HCT116 (cell line): ENCODE measurements at regions not wholly inside any gene's neighbourhood (a gene's known extent, or its start where the extent isn't known, plus 50 kb on each side); places are given as distances from the start of the nearest gene placed in this dataset.

Experiments used
- CEBPB ChIP-seq: IDR thresholded peaks from 2 replicates; pipeline ENCODE4 v1.6.1; 2012; ENCODE audit warnings: low read depth
- EGR1 ChIP-seq: IDR thresholded peaks from 2 replicates; pipeline ENCODE4 v1.6.1; 2012; ENCODE audit warnings: low read depth
- EZH2phosphoT487 ChIP-seq: fragments of 200-600 bp; IDR thresholded peaks from 2 replicates; pipeline ENCODE4 v1.6.1; 2018; ENCODE audit warnings: antibody characterized with exemption, borderline replicate concordance
- FOSL1 ChIP-seq: IDR thresholded peaks from 2 replicates; pipeline ENCODE4 v1.6.1; 2012; ENCODE audit warnings: low read depth
- JUND ChIP-seq: IDR thresholded peaks from 2 replicates; pipeline ENCODE4 v1.6.1; 2012
- POLR2A ChIP-seq: IDR thresholded peaks from 2 replicates; pipeline ENCODE4 v1.7.0; 2011; ENCODE audit warnings: borderline replicate concordance; ENCODE audit not compliant: insufficient read depth, insufficient read length; ENCODE audit errors: extremely low read depth
- POLR2AphosphoS5 ChIP-seq: IDR thresholded peaks from 2 replicates; pipeline ENCODE4 v1.6.1; 2011; ENCODE audit warnings: mild to moderate bottlenecking, low read depth, low read length, moderate library complexity
- YY1 ChIP-seq: IDR thresholded peaks from 2 replicates; pipeline ENCODE4 v1.6.1; 2011; ENCODE audit warnings: low read length, low read depth, moderate library complexity, mild to moderate bottlenecking; ENCODE audit not compliant: insufficient replicate concordance; ENCODE audit errors: extremely low read depth
- TF ChIP-seq, protein P1 (sequence below), 3 experiments: fragments of 200-600 bp in 1 of 3; sonication (generic) in 1 of 3; IDR thresholded peaks in 2 of 3; conservative IDR thresholded peaks in 1 of 3; 2 replicates each; pipeline ENCODE4 v1.5.1; 2012 to 2017; ENCODE audit warnings: low read depth in 2 of 3, low read length in 2 of 3, antibody characterized with exemption in 1 of 3, borderline replicate concordance in 1 of 3, control low read depth in 1 of 3, mild to moderate bottlenecking in 1 of 3, mixed read lengths in 1 of 3, mixed run types in 1 of 3, moderate library complexity in 1 of 3; ENCODE audit not compliant: insufficient read depth in 1 of 3
- TF ChIP-seq, protein P2 (sequence below): IDR thresholded peaks from 2 replicates; pipeline ENCODE4 v1.6.1; 2011; ENCODE audit warnings: mild to moderate bottlenecking, low read length, moderate library complexity; ENCODE audit not compliant: insufficient replicate concordance; ENCODE audit errors: extremely low read depth
- TF ChIP-seq, protein P3 (sequence below): IDR thresholded peaks from 2 replicates; pipeline ENCODE4 v1.6.1; 2012
- TF ChIP-seq, protein P4 (sequence below): IDR thresholded peaks from 2 replicates; pipeline ENCODE4 v1.6.1; 2012; ENCODE audit warnings: low read depth

DNA sequence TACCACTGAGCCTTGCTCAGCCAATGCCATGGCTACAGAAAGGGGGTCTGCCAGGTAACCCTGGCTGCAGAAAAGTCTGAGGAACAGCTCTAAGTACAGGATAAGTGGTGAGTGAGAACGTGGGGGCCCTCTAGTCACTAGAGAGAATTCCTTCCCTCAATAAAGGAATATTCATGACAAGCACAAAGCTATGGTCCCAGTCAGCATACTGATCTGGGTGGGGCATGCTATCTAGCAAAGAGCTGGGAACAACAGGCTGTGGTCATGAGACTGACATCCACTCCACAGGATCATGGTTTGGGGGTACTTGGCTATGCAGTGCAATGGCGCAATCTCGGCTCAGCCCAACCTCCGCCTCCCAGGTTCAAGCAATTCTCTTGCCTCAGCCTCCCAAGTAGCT, 140.4 kb downstream of the MTHFS start:
- TF ChIP-seq FOSL1 (no peak), JUND (no peak), EZH2phosphoT487 (no peak), POLR2A (no peak), POLR2AphosphoS5 (no peak), EGR1 (no peak), YY1 (no peak), CEBPB (no peak)
- TF ChIP-seq, protein P1, sequence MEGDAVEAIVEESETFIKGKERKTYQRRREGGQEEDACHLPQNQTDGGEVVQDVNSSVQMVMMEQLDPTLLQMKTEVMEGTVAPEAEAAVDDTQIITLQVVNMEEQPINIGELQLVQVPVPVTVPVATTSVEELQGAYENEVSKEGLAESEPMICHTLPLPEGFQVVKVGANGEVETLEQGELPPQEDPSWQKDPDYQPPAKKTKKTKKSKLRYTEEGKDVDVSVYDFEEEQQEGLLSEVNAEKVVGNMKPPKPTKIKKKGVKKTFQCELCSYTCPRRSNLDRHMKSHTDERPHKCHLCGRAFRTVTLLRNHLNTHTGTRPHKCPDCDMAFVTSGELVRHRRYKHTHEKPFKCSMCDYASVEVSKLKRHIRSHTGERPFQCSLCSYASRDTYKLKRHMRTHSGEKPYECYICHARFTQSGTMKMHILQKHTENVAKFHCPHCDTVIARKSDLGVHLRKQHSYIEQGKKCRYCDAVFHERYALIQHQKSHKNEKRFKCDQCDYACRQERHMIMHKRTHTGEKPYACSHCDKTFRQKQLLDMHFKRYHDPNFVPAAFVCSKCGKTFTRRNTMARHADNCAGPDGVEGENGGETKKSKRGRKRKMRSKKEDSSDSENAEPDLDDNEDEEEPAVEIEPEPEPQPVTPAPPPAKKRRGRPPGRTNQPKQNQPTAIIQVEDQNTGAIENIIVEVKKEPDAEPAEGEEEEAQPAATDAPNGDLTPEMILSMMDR (IDR thresholded peaks at IDR 0.05 in 2 of 3, conservative IDR thresholded peaks at IDR 0.05 in 1 of 3; ENCODE audit: borderline replicate concordance in 1 of 3, insufficient read depth in 1 of 3, low read depth in 2 of 3, low read length in 2 of 3): no peak
- TF ChIP-seq, protein P2, sequence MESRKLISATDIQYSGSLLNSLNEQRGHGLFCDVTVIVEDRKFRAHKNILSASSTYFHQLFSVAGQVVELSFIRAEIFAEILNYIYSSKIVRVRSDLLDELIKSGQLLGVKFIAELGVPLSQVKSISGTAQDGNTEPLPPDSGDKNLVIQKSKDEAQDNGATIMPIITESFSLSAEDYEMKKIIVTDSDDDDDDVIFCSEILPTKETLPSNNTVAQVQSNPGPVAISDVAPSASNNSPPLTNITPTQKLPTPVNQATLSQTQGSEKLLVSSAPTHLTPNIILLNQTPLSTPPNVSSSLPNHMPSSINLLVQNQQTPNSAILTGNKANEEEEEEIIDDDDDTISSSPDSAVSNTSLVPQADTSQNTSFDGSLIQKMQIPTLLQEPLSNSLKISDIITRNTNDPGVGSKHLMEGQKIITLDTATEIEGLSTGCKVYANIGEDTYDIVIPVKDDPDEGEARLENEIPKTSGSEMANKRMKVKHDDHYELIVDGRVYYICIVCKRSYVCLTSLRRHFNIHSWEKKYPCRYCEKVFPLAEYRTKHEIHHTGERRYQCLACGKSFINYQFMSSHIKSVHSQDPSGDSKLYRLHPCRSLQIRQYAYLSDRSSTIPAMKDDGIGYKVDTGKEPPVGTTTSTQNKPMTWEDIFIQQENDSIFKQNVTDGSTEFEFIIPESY: no peak
- TF ChIP-seq, protein P3, sequence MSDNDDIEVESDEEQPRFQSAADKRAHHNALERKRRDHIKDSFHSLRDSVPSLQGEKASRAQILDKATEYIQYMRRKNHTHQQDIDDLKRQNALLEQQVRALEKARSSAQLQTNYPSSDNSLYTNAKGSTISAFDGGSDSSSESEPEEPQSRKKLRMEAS: no peak
- TF ChIP-seq, protein P4, sequence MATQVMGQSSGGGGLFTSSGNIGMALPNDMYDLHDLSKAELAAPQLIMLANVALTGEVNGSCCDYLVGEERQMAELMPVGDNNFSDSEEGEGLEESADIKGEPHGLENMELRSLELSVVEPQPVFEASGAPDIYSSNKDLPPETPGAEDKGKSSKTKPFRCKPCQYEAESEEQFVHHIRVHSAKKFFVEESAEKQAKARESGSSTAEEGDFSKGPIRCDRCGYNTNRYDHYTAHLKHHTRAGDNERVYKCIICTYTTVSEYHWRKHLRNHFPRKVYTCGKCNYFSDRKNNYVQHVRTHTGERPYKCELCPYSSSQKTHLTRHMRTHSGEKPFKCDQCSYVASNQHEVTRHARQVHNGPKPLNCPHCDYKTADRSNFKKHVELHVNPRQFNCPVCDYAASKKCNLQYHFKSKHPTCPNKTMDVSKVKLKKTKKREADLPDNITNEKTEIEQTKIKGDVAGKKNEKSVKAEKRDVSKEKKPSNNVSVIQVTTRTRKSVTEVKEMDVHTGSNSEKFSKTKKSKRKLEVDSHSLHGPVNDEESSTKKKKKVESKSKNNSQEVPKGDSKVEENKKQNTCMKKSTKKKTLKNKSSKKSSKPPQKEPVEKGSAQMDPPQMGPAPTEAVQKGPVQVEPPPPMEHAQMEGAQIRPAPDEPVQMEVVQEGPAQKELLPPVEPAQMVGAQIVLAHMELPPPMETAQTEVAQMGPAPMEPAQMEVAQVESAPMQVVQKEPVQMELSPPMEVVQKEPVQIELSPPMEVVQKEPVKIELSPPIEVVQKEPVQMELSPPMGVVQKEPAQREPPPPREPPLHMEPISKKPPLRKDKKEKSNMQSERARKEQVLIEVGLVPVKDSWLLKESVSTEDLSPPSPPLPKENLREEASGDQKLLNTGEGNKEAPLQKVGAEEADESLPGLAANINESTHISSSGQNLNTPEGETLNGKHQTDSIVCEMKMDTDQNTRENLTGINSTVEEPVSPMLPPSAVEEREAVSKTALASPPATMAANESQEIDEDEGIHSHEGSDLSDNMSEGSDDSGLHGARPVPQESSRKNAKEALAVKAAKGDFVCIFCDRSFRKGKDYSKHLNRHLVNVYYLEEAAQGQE: no peak
